ENCODE measurements at regions not wholly inside any gene's neighbourhood (a gene's known extent, or its start where the extent isn't known, plus 50 kb on each side); places are given as distances from the start of the nearest gene placed in this dataset.

DNA sequence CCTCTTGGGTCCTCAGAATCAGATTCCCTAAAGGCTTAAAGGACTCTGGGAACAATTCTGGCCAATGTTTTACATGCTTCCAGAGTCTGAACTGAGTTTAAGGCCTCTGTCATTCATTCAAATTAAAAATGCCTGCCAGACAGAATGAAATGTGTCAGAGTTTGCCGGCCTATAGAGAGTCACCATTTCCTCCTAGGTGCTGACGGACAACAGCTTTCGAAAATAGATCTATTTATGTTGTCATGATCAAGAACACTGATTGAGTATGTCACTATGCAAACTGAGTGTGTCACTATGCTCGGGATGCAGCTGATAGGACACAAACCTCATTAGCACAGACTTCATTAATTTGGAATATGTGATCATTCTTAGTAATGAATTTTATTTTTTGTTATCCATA lies 151.4 kb upstream of the TMCC3 start:
- Mint-ChIP-seq H3K4me1 (ENCODE audit: low read depth, unreplicated experiment) (peaks cover 5% of the 10 kb centered on the region), H3K36me3 (ENCODE audit: unreplicated experiment) (no peaks in the 10 kb centered on the region), H3K9me3 (ENCODE audit: unreplicated experiment) (peaks cover 6% of the 10 kb centered on the region), H3K27ac (ENCODE audit: unreplicated experiment) (no peak overlapping the region), H3K27me3 (ENCODE audit: unreplicated experiment) (no peaks in the 10 kb centered on the region), H3K4me3 (ENCODE audit: unreplicated experiment) (no peak overlapping the region)
- no peak for DNase-seq
- TF ChIP-seq, protein P1, sequence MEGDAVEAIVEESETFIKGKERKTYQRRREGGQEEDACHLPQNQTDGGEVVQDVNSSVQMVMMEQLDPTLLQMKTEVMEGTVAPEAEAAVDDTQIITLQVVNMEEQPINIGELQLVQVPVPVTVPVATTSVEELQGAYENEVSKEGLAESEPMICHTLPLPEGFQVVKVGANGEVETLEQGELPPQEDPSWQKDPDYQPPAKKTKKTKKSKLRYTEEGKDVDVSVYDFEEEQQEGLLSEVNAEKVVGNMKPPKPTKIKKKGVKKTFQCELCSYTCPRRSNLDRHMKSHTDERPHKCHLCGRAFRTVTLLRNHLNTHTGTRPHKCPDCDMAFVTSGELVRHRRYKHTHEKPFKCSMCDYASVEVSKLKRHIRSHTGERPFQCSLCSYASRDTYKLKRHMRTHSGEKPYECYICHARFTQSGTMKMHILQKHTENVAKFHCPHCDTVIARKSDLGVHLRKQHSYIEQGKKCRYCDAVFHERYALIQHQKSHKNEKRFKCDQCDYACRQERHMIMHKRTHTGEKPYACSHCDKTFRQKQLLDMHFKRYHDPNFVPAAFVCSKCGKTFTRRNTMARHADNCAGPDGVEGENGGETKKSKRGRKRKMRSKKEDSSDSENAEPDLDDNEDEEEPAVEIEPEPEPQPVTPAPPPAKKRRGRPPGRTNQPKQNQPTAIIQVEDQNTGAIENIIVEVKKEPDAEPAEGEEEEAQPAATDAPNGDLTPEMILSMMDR (IDR thresholded peaks at IDR 0.05; ENCODE audit: partially characterized antibody, unreplicated experiment) = no peak

DNA sequence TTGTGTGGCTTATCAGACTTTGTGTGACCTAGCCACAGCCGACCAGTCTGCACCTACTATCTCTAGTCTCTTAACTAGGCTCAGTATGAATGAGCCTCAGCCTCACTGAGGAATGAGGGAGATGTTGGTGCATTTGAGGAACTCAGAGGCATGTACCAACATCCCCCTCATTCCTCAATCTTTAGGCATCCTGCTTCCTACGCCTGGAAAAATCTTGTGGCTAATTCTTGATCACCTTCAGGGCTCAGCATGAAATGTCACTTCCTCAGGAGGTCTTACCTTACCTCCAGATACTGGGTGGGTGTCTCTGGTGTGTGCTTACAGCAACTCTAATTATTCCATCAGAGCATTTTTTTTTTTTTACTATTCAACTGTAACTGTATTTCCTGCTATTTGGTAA lies 148.8 kb upstream of the TMCC3 start:
- DNase-seq = no peak
- Mint-ChIP-seq H3K4me1 (ENCODE audit: low read depth, unreplicated experiment) (peaks cover 5% of the 10 kb centered on the region), H3K36me3 (ENCODE audit: unreplicated experiment) (no peaks in the 10 kb centered on the region), H3K27ac (ENCODE audit: unreplicated experiment) (no peak overlapping the region), H3K4me3 (ENCODE audit: unreplicated experiment) (no peak overlapping the region), H3K9me3 (ENCODE audit: unreplicated experiment) (peaks cover 1% of the 10 kb centered on the region), H3K27me3 (ENCODE audit: unreplicated experiment) (no peaks in the 10 kb centered on the region)
- TF ChIP-seq, protein P1 (IDR thresholded peaks at IDR 0.05; ENCODE audit: partially characterized antibody, unreplicated experiment) = no peak

DNA sequence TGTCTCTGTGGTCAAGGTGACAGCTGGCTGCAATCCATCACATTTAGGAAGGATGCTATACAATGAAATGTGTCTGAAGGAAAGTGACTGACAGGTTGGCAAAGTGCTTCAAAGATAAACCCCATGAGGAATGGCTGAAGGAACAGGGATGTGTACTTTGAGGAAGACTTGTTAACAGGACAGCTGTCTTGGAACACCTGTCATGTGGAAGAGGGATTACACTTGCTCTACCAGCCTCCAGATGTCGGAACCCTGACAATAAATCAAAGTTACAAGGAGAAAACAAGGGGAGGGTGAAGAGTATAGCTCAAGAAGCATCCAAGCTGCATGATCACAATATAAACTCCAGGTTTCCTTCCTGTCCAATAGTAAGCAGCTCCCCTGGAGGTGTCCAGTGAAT lies 147.8 kb upstream of the TMCC3 start:
- H3K27me3 Mint-ChIP-seq (ENCODE audit: unreplicated experiment) = no peaks in the 10 kb centered on the region
- no peak overlapping the region for H3K4me3 Mint-ChIP-seq (ENCODE audit: unreplicated experiment)
- TF ChIP-seq, protein P1 (IDR thresholded peaks at IDR 0.05; ENCODE audit: partially characterized antibody, unreplicated experiment) = no peak
- no peak for DNase-seq
- H3K27ac Mint-ChIP-seq (ENCODE audit: unreplicated experiment) = no peak overlapping the region
- peaks cover 9% of the 10 kb centered on the region for H3K4me1 Mint-ChIP-seq (ENCODE audit: low read depth, unreplicated experiment)
- H3K9me3 Mint-ChIP-seq (ENCODE audit: unreplicated experiment) = peaks cover 1% of the 10 kb centered on the region
- no peaks in the 10 kb centered on the region for H3K36me3 Mint-ChIP-seq (ENCODE audit: unreplicated experiment)

DNA sequence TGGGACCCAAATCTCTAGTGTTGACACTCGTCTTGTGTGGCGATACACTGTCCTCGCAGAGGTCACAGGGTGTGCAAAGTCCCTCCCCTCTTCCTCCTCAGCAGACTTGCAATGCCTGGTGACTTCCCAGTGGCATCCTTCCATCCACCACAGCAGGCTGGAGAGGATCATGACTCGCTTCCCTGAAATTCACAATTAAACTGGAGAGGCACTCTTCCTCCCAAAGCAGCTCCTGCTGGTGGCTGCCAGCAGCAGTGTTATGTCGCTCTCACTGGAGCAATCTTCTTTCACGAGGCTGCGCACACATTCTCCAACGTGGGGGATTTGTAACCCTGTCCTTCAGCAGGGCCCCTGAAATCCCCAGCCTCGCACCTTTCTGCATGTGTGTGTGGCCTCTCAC lies 145.2 kb upstream of the TMCC3 start:
- H3K27ac Mint-ChIP-seq (ENCODE audit: unreplicated experiment) = no peak overlapping the region
- TF ChIP-seq, protein P1 (IDR thresholded peaks at IDR 0.05; ENCODE audit: partially characterized antibody, unreplicated experiment) = no peak
- peaks cover 2% of the 10 kb centered on the region for H3K27me3 Mint-ChIP-seq (ENCODE audit: unreplicated experiment)
- H3K4me3 Mint-ChIP-seq (ENCODE audit: unreplicated experiment) = no peak overlapping the region
- peaks cover 13% of the 10 kb centered on the region for H3K4me1 Mint-ChIP-seq (ENCODE audit: low read depth, unreplicated experiment)
- no peak for DNase-seq
- H3K36me3 Mint-ChIP-seq (ENCODE audit: unreplicated experiment) = no peaks in the 10 kb centered on the region
- H3K9me3 Mint-ChIP-seq (ENCODE audit: unreplicated experiment) = no peaks in the 10 kb centered on the region

DNA sequence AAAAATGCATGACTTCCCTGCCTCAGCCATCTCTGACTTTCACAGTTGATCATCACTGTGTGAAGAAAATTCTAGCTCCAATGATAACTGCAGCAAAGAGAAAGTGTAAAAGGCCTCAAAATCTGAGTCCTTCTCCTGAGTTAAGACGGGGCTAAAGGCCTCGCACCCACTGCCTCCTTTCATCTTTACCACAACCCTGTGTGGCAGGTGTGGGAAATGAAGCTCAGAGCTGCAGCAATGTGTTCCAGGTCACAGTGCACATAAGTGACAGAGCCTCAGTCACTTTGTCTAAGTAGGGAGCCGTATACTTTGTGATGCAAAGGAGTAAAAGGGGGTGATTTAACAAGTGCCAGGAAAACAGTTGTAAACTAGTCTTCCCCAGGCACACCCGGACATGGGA lies 144.7 kb upstream of the TMCC3 start:
- no peak overlapping the region for H3K27ac Mint-ChIP-seq (ENCODE audit: unreplicated experiment)
- H3K27me3 Mint-ChIP-seq (ENCODE audit: unreplicated experiment) = peaks cover 2% of the 10 kb centered on the region
- TF ChIP-seq, protein P1 (IDR thresholded peaks at IDR 0.05; ENCODE audit: partially characterized antibody, unreplicated experiment) = no peak
- H3K4me3 Mint-ChIP-seq (ENCODE audit: unreplicated experiment) = no peak overlapping the region
- H3K9me3 Mint-ChIP-seq (ENCODE audit: unreplicated experiment) = no peaks in the 10 kb centered on the region
- DNase-seq = no peak
- H3K36me3 Mint-ChIP-seq (ENCODE audit: unreplicated experiment) = no peaks in the 10 kb centered on the region
- peaks cover 13% of the 10 kb centered on the region for H3K4me1 Mint-ChIP-seq (ENCODE audit: low read depth, unreplicated experiment)
